BJ (cell line): ENCODE measurements at regions not wholly inside any gene's neighbourhood (a gene's known extent, or its start where the extent isn't known, plus 50 kb on each side); places are given as distances from the start of the nearest gene placed in this dataset.

Source experiments
- CTCF ChIA-PET: fragments of 350-600 bp; formaldehyde crosslinking; extraction: SDS; loops from one replicate; lab custom pipeline; 2021; ENCODE audit warnings: antibody characterized with exemption, inconsistent platforms; lab: Yijun Ruan, JAX
- POLR2A ChIA-PET: fragments of 300-600 bp; sonication (Branson Sonifier 250); formaldehyde crosslinking; extraction: SDS; loops from one replicate; lab custom pipeline; 2021; ENCODE audit warnings: antibody characterized with exemption; lab: Charles Lee
- DNase-seq: peaks from one replicate; pipeline ENCODE4 v3.0.0-alpha.2; 2011; ENCODE audit warnings: low read depth
- H3K27me3 ChIP-seq: 2 replicates; pipeline ENCODE4 v1.6.0; 2011; ENCODE audit warnings: low read length; ENCODE audit not compliant: control insufficient read depth, insufficient read depth
- H3K36me3 ChIP-seq: 2 replicates; pipeline ENCODE4 v1.5.1; 2011; ENCODE audit warnings: low read length; ENCODE audit not compliant: control insufficient read depth, insufficient read depth
- H3K4me3 ChIP-seq: 2 replicates; pipeline ENCODE4 v1.5.1; 2011; ENCODE audit warnings: low read depth, mild to moderate bottlenecking, control low read depth, low read length
- CTCF ChIP-seq: IDR thresholded peaks from 2 replicates; pipeline ENCODE4 v1.5.1; 2011; ENCODE audit warnings: low read depth, mild to moderate bottlenecking, control low read depth, inconsistent platforms, low read length, moderate library complexity; ENCODE audit not compliant: insufficient read depth

GRCh38 chr1:65494671-65495070, 74.2 kb downstream of the LEPR start:
- H3K27me3 ChIP-seq, result no peaks in the 10 kb centered on the region
- no peak for DNase-seq
- no peak overlapping the region for H3K4me3 ChIP-seq
- POLR2A ChIA-PET, result no interaction called here
- H3K36me3 ChIP-seq, result no peaks in the 10 kb centered on the region
- TF ChIP-seq CTCF, result no peak
- CTCF ChIA-PET, result no interaction called here

GRCh38 chr1:65495137-65495536, 74.7 kb downstream of the LEPR start:
- Histone ChIP-seq H3K4me3 (no peak overlapping the region), H3K36me3 (no peaks in the 10 kb centered on the region), H3K27me3 (no peaks in the 10 kb centered on the region)
- CTCF ChIA-PET, result no interaction called here
- peak; percentile 30 for DNase-seq
- POLR2A ChIA-PET, result no interaction called here
- no peak for TF ChIP-seq CTCF

GRCh38 chr1:65497256-65497830, 76.9 kb downstream of the LEPR start:
- TF ChIP-seq CTCF, result no peak
- no peak overlapping the region for H3K4me3 ChIP-seq
- ChIA-PET CTCF (interaction anchor here (1.0 kb wide), 1 partner anchor 19 kb away, joined by 3 read pairs; no protein-coding TSS in a partner anchor), POLR2A (no interaction called here)
- H3K36me3 ChIP-seq, result no peaks in the 10 kb centered on the region
- H3K27me3 ChIP-seq, result no peaks in the 10 kb centered on the region
- no peak for DNase-seq

- TF ChIP-seq CTCF, result no peak
- no peak overlapping the region for H3K4me3 ChIP-seq
- ChIA-PET POLR2A (no interaction called here), CTCF (no interaction called here)
- no peaks in the 10 kb centered on the region for H3K36me3 ChIP-seq
- no peak for DNase-seq
- no peaks in the 10 kb centered on the region for H3K27me3 ChIP-seq
Measured at GRCh38 chr1:65503427-65503826, 83.0 kb downstream of the LEPR start.

GRCh38 chr1:65504263-65504662, 83.8 kb downstream of the LEPR start:
- no peak for DNase-seq
- TF ChIP-seq CTCF, result no peak
- POLR2A ChIA-PET, result no interaction called here
- H3K36me3 ChIP-seq, result no peaks in the 10 kb centered on the region
- CTCF ChIA-PET, result interaction anchor here (0.6 kb wide), 1 partner anchor 24 kb away, joined by 3 read pairs; no protein-coding TSS in a partner anchor
- no peaks in the 10 kb centered on the region for H3K27me3 ChIP-seq
- no peak overlapping the region for H3K4me3 ChIP-seq
